Activated naive CD8-positive, alpha-beta T cell treated with anti-CD3 and anti-CD28 coated beads, Interleukin-2, amount 50 U/mL, for 24 hours (primary cell): ENCODE measurements at regions not wholly inside any gene's neighbourhood (a gene's known extent, or its start where the extent isn't known, plus 50 kb on each side); places are given as distances from the start of the nearest gene placed in this dataset.
"Not testable (repeated sequence)": the region's sequence is repeated elsewhere in the genome, so short reads cannot be mapped to it uniquely, and the experiment has no call there.

Experiments used
- ATAC-seq: fragments of 150-1000 bp; cut with Tn5 transposase; one replicate; pipeline ENCODE4 v1.10.0; 2021
- DNase-seq: peaks from one replicate; pipeline ENCODE4 v3.0.0; 2021
- H3K27ac Mint-ChIP-seq: one replicate; pipeline ENCODE4 v1.8.0; 2021; ENCODE audit warnings: mild to moderate bottlenecking, mixed read lengths
- H3K27me3 Mint-ChIP-seq: one replicate; pipeline ENCODE4 v1.8.0; 2021; ENCODE audit warnings: mixed read lengths
- H3K36me3 Mint-ChIP-seq: one replicate; pipeline ENCODE4 v1.8.0; 2021; ENCODE audit warnings: low read depth, mixed read lengths
- H3K4me1 Mint-ChIP-seq: one replicate; pipeline ENCODE4 v1.8.0; 2021; ENCODE audit warnings: mixed read lengths
- H3K4me3 Mint-ChIP-seq: one replicate; pipeline ENCODE4 v1.8.0; 2021; ENCODE audit warnings: mild to moderate bottlenecking, moderate library complexity, mixed read lengths
- H3K9me3 Mint-ChIP-seq: one replicate; pipeline ENCODE4 v1.8.0; 2021; ENCODE audit warnings: mixed read lengths

DNA sequence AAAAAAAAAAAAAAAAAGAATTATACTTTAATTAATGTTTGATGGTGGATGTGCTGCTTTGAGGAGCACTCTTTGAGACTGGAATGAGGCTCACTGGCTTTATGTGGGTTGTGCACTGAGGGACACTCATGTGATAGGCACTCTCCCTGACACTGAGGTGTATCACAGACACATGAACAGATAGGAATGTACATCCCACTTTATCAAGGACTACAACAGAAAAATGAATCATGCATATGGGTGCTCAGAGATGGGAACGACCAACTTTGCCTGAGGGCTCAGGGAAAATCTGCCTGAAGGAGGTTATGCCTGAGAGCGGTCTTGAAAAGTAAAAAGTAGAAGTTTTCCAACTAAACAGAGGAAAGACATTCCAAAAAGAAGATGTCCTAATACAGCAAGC, 97.7 kb upstream of the RBPJ start:
- Mint-ChIP-seq H3K27me3 (no peaks in the 10 kb centered on the region), H3K9me3 (no peaks in the 10 kb centered on the region), H3K36me3 (no peaks in the 10 kb centered on the region), H3K27ac (no peak overlapping the region), H3K4me1 (no peaks in the 10 kb centered on the region), H3K4me3 (no peak overlapping the region)
- DNase-seq (no peak), ATAC-seq (no peak)

DNA sequence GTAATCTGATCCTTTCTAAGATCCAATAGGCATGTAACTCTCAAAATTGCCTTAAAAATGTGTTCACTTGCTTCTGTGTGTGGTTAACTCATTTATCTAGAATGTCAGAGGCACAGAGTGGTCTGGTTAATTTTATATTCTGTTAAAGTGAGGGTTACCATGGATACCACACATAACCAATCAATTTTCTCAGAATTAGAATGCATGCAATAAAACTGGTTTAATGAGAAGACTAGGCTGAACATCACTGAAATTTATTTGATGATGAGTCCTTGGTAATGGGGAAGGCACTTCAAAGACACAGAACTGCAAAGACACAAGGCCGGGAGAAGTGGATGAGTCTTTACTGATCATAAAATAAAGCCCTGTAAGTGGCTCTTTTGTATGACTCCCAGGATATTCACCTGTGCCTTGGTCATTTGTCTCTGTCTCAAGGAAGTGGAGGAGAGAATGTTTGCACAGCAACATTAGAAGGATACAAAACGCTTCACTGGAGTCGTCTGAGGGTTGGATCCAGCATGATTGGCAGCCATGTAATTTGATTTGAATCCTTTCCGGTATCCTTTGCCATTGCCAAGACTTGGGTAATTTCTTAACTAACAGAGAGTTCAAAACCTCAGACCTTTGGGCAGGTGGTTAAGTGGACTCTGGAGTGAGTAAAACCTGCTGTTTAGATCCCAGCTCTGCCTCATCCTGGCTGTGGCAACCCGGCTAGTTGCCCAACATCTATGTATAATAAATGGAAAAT, 94.0 kb upstream of the RBPJ start:
- no peaks in the 10 kb centered on the region for H3K4me1 Mint-ChIP-seq
- H3K27ac Mint-ChIP-seq, result no peak overlapping the region
- H3K27me3 Mint-ChIP-seq, result no peaks in the 10 kb centered on the region
- no peak overlapping the region for H3K4me3 Mint-ChIP-seq
- H3K9me3 Mint-ChIP-seq, result no peaks in the 10 kb centered on the region
- ATAC-seq (no peak), DNase-seq (no peak)
- no peaks in the 10 kb centered on the region for H3K36me3 Mint-ChIP-seq

DNA sequence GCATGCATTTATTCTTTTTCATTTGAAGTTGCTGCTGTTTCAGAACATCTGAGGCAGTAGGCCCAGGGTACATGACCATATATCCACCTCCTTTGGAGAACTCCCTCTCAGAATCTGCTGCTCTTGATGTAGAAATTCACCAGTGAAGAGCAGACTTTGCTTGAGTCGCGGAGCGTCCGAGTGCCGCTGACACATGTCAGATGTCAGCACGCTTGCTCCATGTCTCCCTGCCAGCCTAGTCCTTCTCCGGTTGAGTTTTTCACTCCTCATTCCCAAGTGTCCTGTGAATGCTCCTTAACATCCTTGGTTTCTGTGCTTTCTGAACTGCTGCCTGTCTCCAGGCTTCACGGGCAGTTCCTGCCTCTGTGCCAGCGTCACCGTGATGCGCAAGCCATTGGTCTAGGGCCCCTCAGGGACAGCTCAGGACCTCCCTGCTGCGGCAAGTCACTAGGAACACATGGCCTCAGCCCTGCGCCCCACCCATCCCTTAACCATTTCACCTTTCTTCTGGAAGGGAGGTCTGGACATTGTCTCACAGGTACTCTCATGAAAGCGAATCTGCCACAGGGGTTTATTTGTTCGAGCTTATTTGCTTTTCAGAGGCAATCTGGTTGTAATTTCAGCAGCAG, 93.1 kb upstream of the RBPJ start:
- H3K4me3 Mint-ChIP-seq, result no peak overlapping the region
- H3K9me3 Mint-ChIP-seq, result no peaks in the 10 kb centered on the region
- ATAC-seq (no peak), DNase-seq (no peak)
- H3K27ac Mint-ChIP-seq, result no peak overlapping the region
- H3K4me1 Mint-ChIP-seq, result no peaks in the 10 kb centered on the region
- H3K27me3 Mint-ChIP-seq, result no peaks in the 10 kb centered on the region
- H3K36me3 Mint-ChIP-seq, result no peaks in the 10 kb centered on the region

DNA sequence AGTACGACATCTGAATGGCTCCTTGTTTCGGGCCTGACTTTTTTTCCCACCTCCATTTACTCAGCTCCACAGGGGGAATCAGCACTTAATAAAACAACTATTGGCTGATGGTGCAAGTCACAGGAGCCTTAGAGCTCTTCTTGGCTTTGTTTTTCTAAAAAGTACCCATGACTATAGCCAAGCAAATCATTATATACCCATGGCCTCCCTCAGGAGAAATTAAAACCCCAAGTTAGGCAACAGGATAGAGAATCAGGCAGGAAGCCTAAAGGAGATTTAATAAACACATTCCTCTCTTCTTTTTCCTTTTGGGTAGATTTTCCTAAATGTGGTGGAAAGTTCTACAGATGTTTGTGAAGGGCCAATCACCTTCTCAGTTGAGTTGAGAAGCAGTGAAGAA, 91.9 kb upstream of the RBPJ start:
- H3K9me3 Mint-ChIP-seq, result no peaks in the 10 kb centered on the region
- H3K27me3 Mint-ChIP-seq, result no peaks in the 10 kb centered on the region
- H3K36me3 Mint-ChIP-seq, result no peaks in the 10 kb centered on the region
- no peak overlapping the region for H3K27ac Mint-ChIP-seq
- ATAC-seq (no peak), DNase-seq (no peak)
- peaks cover 7% of the 10 kb centered on the region for H3K4me1 Mint-ChIP-seq
- no peak overlapping the region for H3K4me3 Mint-ChIP-seq

DNA sequence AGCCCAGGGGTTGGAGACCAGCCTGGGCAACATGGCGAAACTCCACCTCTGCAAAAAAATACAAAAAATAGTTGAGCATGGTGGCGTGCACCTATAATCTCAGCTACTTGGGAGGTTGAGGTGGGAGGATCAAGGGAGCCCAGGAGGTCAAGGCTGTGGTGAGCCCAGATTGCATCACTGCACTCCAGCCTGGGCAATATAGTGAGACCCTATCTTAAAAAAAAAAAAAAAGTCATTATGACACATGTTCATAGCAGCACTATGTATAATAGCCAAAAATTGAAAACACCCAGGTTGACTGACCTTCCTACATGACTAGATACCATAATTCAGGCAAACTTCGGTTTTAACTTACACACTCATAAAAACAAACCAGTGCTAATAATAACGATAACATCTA, 90.8 kb upstream of the RBPJ start:
- H3K9me3 Mint-ChIP-seq, result no peaks in the 10 kb centered on the region
- no peak for DNase-seq
- H3K36me3 Mint-ChIP-seq, result no peaks in the 10 kb centered on the region
- H3K4me1 Mint-ChIP-seq, result peaks cover 7% of the 10 kb centered on the region
- ATAC-seq, result no peak
- H3K27ac Mint-ChIP-seq, result no peak overlapping the region
- no peak overlapping the region for H3K4me3 Mint-ChIP-seq
- no peaks in the 10 kb centered on the region for H3K27me3 Mint-ChIP-seq

DNA sequence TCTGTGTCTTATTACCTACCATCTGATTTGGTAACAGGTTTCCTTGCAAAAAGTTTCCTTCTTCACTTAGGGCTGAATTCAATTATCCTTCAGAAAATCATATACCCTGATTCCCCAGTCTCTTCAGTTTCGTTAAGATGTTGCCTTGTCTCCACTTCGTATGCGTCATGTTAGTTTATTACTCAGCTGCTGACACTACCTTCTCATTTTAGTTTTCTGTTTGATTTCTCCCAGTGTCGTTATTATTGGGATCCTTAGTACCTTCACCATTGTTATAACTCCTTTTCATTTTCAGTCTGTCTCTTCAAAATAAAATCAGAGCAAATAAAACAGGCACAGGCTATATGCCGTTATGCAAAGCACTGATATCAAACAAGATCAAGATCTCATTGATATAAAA, 87.5 kb upstream of the RBPJ start:
- ATAC-seq (no peak), DNase-seq (no peak)
- Mint-ChIP-seq H3K4me1 (peaks cover 7% of the 10 kb centered on the region), H3K9me3 (no peaks in the 10 kb centered on the region), H3K27ac (peak overlapping the region; percentile 3), H3K36me3 (no peaks in the 10 kb centered on the region), H3K4me3 (no peak overlapping the region), H3K27me3 (no peaks in the 10 kb centered on the region)

DNA sequence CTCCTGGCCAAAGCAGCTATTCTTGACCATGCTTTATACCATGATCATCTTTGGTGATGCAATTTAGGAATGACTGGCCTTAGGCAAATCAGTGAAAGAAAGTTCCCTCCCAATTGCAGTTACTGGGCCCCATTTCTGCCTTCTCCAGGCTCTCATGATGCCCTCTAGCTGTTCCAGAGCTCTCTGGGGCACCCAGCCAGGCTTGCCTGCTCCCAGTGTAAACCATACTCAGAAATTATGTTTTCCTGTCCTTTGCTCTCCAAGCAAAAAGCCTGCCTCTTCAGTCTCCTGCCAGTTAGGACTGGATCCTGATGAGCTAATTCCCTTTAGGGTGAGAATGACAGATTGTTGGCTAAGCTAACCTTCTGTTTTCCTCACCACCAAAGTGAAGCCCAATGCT, 85.3 kb upstream of the RBPJ start:
- ATAC-seq, result no peak

DNA sequence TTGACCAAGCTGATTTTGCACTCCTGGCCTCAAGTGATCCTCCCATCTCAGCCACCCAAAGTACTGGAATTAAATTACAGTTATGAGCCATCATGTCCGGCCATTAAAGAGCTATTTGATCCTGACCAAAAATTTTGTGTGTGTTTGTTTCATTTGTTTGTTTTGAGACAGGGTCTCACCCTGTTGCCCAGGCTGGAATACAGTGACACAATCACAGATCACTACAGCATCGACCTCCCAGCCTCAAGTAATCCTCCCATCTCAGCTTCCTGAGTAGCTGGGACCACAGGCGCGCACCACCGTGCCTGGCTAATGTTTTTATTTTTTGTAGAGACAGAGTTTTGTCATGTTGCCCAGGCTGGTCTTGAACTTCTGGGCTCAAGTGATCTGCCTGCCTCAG, 82.9 kb upstream of the RBPJ start:
- H3K27ac Mint-ChIP-seq, result no peak overlapping the region
- H3K4me1 Mint-ChIP-seq, result peaks cover 17% of the 10 kb centered on the region
- H3K4me3 Mint-ChIP-seq, result no peak overlapping the region
- DNase-seq (no peak), ATAC-seq (no peak)
- no peaks in the 10 kb centered on the region for H3K9me3 Mint-ChIP-seq
- no peaks in the 10 kb centered on the region for H3K36me3 Mint-ChIP-seq
- peaks cover 3% of the 10 kb centered on the region for H3K27me3 Mint-ChIP-seq

More for the DNA sequence above, 85.3 kb upstream of the RBPJ start:
- H3K27me3 Mint-ChIP-seq, result peaks cover 3% of the 10 kb centered on the region
- H3K9me3 Mint-ChIP-seq, result no peaks in the 10 kb centered on the region
- peaks cover 7% of the 10 kb centered on the region for H3K4me1 Mint-ChIP-seq
- no peak overlapping the region for H3K4me3 Mint-ChIP-seq
- no peaks in the 10 kb centered on the region for H3K36me3 Mint-ChIP-seq
- H3K27ac Mint-ChIP-seq, result no peak overlapping the region
- DNase-seq, result no peak

DNA sequence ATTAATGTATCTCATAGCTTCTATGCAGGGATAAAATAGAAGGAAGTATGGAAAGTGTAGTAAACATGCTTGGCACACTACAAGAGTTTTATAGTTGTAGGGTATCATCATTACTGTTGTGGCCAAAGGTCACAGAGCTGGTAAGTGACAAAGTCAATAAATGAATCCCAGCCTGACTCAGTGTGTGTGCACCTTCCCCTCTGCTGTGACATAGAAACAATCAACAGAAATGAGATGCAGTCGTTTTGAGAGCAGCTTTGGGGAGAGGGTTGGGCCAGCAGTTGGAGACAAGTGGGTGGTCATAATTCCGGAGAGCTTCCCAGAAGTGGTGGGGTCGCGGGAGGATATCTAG, 82.4 kb upstream of the RBPJ start:
- H3K4me1 Mint-ChIP-seq, result peaks cover 14% of the 10 kb centered on the region

DNA sequence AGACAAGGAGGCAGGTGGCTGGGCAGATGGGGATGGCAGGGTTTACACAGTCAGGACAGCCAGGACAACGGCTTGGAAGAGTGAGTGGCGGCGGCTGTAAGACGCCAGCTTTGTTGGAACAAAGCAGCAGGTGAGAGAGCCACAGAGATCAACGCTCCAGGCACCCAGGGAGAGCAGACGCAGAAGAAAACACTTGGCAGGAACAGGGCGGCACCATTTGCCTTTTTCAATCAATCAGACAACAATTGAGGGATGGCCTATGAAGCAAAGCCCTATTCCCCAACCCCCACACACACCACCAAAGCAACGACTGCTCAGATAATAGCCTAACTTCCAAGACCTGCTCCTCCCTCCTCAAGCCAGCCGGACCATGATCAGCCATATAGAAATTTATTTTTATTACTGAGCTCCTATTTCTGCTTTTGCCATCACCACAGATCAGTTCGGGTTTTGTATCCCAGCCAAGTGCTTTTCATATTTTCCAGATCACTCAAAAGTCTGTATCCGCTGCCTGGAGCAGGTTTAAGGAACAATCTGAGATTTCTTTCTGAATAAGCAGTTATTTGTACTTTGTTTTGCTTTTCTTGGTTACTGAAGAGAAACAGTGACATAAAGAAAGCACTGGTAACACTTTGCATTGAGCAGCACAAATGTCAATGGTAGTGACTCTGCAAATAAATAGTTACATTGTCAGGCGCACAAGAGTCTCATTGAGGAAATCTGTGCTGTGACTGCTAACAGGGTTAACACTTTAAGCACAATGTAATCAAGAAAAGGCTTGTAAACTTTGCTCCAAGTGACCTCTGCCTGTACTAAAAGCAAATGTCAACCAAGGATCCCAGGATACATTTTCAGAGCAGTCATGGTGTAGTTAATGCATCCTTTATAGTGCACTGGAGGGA, 81.8 kb upstream of the RBPJ start:
- H3K9me3 Mint-ChIP-seq, result no peaks in the 10 kb centered on the region
- no peak for ATAC-seq
- no peak overlapping the region for H3K27ac Mint-ChIP-seq

More for the DNA sequence above, 82.4 kb upstream of the RBPJ start:
- Mint-ChIP-seq H3K9me3 (no peaks in the 10 kb centered on the region), H3K27ac (no peak overlapping the region), H3K36me3 (no peaks in the 10 kb centered on the region), H3K4me3 (no peak overlapping the region), H3K27me3 (peaks cover 3% of the 10 kb centered on the region)
- no peak for DNase-seq
- ATAC-seq, result no peak

DNA sequence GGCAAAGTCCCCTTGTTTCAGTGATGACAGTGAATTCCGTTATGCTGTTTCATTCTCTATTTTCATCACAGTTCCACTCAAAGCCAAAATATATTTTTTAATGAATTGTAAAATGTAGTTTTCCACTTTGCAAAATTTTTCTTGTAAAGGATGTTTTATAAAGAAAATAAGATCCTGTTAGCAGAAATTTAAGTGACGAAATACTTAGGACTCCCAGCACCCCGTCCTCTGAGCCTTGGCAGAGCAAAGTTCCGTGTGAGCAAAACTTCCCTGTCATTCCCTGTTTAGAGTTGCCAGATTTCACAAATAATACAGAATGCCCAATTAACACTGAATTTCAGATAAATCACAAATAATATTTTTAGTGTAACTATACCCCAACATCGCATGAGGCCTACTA, 81.0 kb upstream of the RBPJ start:
- H3K4me1 Mint-ChIP-seq, result peaks cover 10% of the 10 kb centered on the region
- H3K27ac Mint-ChIP-seq, result no peak overlapping the region
- no peak for DNase-seq
- H3K27me3 Mint-ChIP-seq, result peaks cover 3% of the 10 kb centered on the region
- no peaks in the 10 kb centered on the region for H3K9me3 Mint-ChIP-seq
- no peaks in the 10 kb centered on the region for H3K36me3 Mint-ChIP-seq
- H3K4me3 Mint-ChIP-seq, result no peak overlapping the region
- no peak for ATAC-seq

More for the DNA sequence above, 81.8 kb upstream of the RBPJ start:
- H3K36me3 Mint-ChIP-seq, result no peaks in the 10 kb centered on the region
- no peak for DNase-seq
- no peak overlapping the region for H3K4me3 Mint-ChIP-seq
- H3K4me1 Mint-ChIP-seq, result peaks cover 10% of the 10 kb centered on the region
- peaks cover 3% of the 10 kb centered on the region for H3K27me3 Mint-ChIP-seq

DNA sequence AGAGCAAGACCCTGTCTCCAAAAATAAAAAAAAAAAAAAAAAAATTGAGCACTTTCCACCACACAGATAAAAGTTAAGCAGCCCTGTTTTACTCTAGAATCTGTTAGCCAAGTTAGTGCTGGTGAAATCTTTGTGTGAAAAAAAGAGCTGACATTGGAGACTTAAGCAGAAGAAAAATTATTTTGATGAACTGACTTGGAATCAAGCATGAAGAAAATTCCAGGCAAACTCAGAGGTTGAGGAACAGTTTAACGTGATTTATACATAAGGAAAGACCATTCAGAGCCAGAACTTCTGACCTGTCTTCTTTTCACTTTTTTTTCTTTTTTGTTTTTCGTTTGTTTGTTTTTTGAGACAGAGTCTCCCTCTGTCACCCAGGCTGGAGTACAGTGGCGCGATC, 79.6 kb upstream of the RBPJ start:
- ATAC-seq (no peak), DNase-seq (no peak)
- H3K27me3 Mint-ChIP-seq, result peaks cover 3% of the 10 kb centered on the region
- H3K27ac Mint-ChIP-seq, result no peak overlapping the region
- peaks cover 10% of the 10 kb centered on the region for H3K4me1 Mint-ChIP-seq
- no peaks in the 10 kb centered on the region for H3K36me3 Mint-ChIP-seq
- H3K9me3 Mint-ChIP-seq, result peaks cover 6% of the 10 kb centered on the region
- H3K4me3 Mint-ChIP-seq, result no peak overlapping the region

DNA sequence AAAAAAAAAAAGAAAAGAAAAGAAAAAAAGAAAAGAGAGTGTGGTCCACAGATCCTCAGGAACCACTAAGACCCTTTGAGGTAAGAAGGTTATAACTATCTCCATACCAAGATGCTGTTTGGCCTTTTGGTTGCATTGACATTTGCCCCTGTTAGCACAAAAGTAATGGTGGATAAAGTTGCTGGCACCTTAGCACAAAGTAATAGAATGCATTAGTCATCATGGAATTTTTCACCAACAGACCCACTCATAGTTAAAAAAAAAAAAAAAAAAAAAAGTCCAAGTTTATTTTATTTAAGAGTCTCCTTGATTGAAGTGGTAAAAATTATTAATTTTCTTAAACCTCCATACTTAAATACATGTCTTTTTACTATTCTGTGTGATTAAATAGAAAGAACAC, 78.4 kb upstream of the RBPJ start:
- Mint-ChIP-seq H3K4me1 (peaks cover 10% of the 10 kb centered on the region), H3K9me3 (peaks cover 7% of the 10 kb centered on the region), H3K27ac (no peak overlapping the region), H3K36me3 (no peaks in the 10 kb centered on the region), H3K4me3 (no peak overlapping the region), H3K27me3 (peaks cover 3% of the 10 kb centered on the region)
- no peak for DNase-seq
- ATAC-seq, result no peak

DNA sequence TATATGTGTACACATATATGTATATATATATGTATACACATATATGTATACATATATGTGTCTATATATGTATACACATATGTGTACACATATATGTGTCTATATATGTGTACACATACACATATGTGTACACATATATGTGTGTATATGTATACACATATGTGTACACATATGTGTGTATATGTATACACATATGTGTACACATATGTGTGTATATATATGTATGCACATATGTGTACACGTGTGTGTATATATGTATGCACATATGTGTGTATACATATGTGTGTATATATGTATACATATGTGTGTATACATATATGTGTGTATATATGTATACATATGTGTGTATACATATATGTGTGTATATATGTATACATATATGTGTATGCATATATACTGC, 76.7 kb upstream of the RBPJ start:
- H3K27me3 Mint-ChIP-seq, H3K4me3 Mint-ChIP-seq, DNase-seq, H3K9me3 Mint-ChIP-seq, ATAC-seq, H3K36me3 Mint-ChIP-seq, H3K27ac Mint-ChIP-seq, H3K4me1 Mint-ChIP-seq: not testable (repeated sequence)

DNA sequence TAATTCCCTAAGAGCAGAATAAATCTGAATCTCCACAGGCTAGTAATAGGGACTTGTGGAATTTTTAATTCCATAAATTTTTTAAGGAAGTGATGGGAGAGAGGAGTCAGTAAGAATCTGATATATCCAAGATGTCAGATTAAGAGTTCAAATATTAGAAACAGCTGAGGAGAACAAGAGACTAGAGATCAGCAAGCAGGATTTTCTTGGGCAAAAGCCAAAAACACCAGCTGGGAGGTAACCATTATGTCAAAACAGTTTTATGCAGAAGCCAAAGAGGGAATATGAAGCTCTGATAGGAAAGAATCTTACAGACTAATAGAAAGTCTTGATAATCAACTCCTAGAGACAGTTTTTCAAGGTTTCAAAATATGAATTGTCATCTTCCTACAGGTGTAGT, 72.2 kb upstream of the RBPJ start:
- H3K9me3 Mint-ChIP-seq, result peaks cover 7% of the 10 kb centered on the region
- H3K27me3 Mint-ChIP-seq, result peaks cover 2% of the 10 kb centered on the region
- H3K4me1 Mint-ChIP-seq, result peaks cover 4% of the 10 kb centered on the region
- no peak for ATAC-seq
- H3K36me3 Mint-ChIP-seq, result no peaks in the 10 kb centered on the region
- H3K27ac Mint-ChIP-seq, result no peak overlapping the region
- DNase-seq, result no peak
- no peak overlapping the region for H3K4me3 Mint-ChIP-seq
